ENCODE measurements at regions not wholly inside any gene's neighbourhood (a gene's known extent, or its start where the extent isn't known, plus 50 kb on each side); places are given as distances from the start of the nearest gene placed in this dataset.

GRCh38 chr18:28922936-28923335, 746.0 kb upstream of the CDH2 start:
- no peak for TF ChIP-seq CTCF (IDR thresholded peaks at IDR 0.05; ENCODE audit: low read depth, low read length)
- DNase-seq (ENCODE audit: low read depth, low spot score) = no peak
- Histone ChIP-seq H3K27me3 (ENCODE audit: control insufficient read depth, insufficient read depth, low read length) (no peaks in the 10 kb centered on the region), H3K27ac (ENCODE audit: low read depth, low read length) (no peak overlapping the region), H3K9me3 (ENCODE audit: control insufficient read depth, insufficient read depth, low read length) (no peaks in the 10 kb centered on the region), H3K4me3 (ENCODE audit: low read depth, low read length) (no peak overlapping the region)
- ChIA-PET POLR2A (no interaction called here), CTCF (interaction anchor here (0.5 kb wide), 1 partner anchor 347 kb away, joined by 3 read pairs; no protein-coding TSS in a partner anchor)

GRCh38 chr18:28916456-28916855, 739.5 kb upstream of the CDH2 start:
- TF ChIP-seq CTCF (IDR thresholded peaks at IDR 0.05; ENCODE audit: low read depth, low read length) = no peak
- ChIA-PET POLR2A (no interaction called here), CTCF (no interaction called here)
- Histone ChIP-seq H3K4me3 (ENCODE audit: low read depth, low read length) (no peak overlapping the region), H3K27me3 (ENCODE audit: control insufficient read depth, insufficient read depth, low read length) (no peaks in the 10 kb centered on the region), H3K27ac (ENCODE audit: low read depth, low read length) (no peak overlapping the region), H3K9me3 (ENCODE audit: control insufficient read depth, insufficient read depth, low read length) (no peaks in the 10 kb centered on the region)
- DNase-seq (ENCODE audit: low read depth, low spot score) = no peak

- no peak overlapping the region for H3K4me3 ChIP-seq (ENCODE audit: low read depth, low read length)
- no peaks in the 10 kb centered on the region for H3K27me3 ChIP-seq (ENCODE audit: control insufficient read depth, insufficient read depth, low read length)
- ChIA-PET CTCF (no interaction called here), POLR2A (no interaction called here)
- H3K27ac ChIP-seq (ENCODE audit: low read depth, low read length) = no peak overlapping the region
- no peak for DNase-seq (ENCODE audit: low read depth, low spot score)
- no peaks in the 10 kb centered on the region for H3K9me3 ChIP-seq (ENCODE audit: control insufficient read depth, insufficient read depth, low read length)
- TF ChIP-seq CTCF (IDR thresholded peaks at IDR 0.05; ENCODE audit: low read depth, low read length) = no peak
Observed at GRCh38 chr18:28905509-28905908, 728.6 kb upstream of the CDH2 start.

- TF ChIP-seq CTCF (IDR thresholded peaks at IDR 0.05; ENCODE audit: low read depth, low read length) = no peak
- Histone ChIP-seq H3K27ac (ENCODE audit: low read depth, low read length) (no peak overlapping the region), H3K9me3 (ENCODE audit: control insufficient read depth, insufficient read depth, low read length) (no peaks in the 10 kb centered on the region), H3K27me3 (ENCODE audit: control insufficient read depth, insufficient read depth, low read length) (no peaks in the 10 kb centered on the region), H3K4me3 (ENCODE audit: low read depth, low read length) (no peak overlapping the region)
- CTCF ChIA-PET = no interaction called here
- POLR2A ChIA-PET = no interaction called here
- DNase-seq (ENCODE audit: low read depth, low spot score) = no peak
Observed at GRCh38 chr18:28904789-28905364, 727.9 kb upstream of the CDH2 start.

GRCh38 chr18:28903306-28903705, 726.4 kb upstream of the CDH2 start:
- DNase-seq (ENCODE audit: low read depth, low spot score) = no peak
- TF ChIP-seq CTCF (IDR thresholded peaks at IDR 0.05; ENCODE audit: low read depth, low read length) = no peak
- H3K9me3 ChIP-seq (ENCODE audit: control insufficient read depth, insufficient read depth, low read length) = no peaks in the 10 kb centered on the region
- CTCF ChIA-PET = no interaction called here
- no peaks in the 10 kb centered on the region for H3K27me3 ChIP-seq (ENCODE audit: control insufficient read depth, insufficient read depth, low read length)
- no peak overlapping the region for H3K4me3 ChIP-seq (ENCODE audit: low read depth, low read length)
- POLR2A ChIA-PET = no interaction called here
- no peak overlapping the region for H3K27ac ChIP-seq (ENCODE audit: low read depth, low read length)

Measured in AG04450 (cell line).